Testis (tissue), 2 donors: ENCODE measurements at regions not wholly inside any gene's neighbourhood (a gene's known extent, or its start where the extent isn't known, plus 50 kb on each side); places are given as distances from the start of the nearest gene placed in this dataset.

Experiments used
- CTCF ChIP-seq, 3 experiments: fragments of 450-650 bp in 2 of 3; fragments of 200-600 bp in 1 of 3; sonication (generic) in 1 of 3; IDR thresholded peaks; one replicate each; pipeline ENCODE4 v1.5.1; 2016 to 2019; ENCODE audit warnings: antibody characterized with exemption in 3 of 3, mild to moderate bottlenecking in 2 of 3, moderate library complexity in 1 of 3
- POLR2A ChIP-seq: fragments of 450-650 bp; IDR thresholded peaks from one replicate; pipeline ENCODE4 v1.6.1; 2017; ENCODE audit warnings: antibody characterized with exemption, mild to moderate bottlenecking, moderate library complexity

- TF ChIP-seq CTCF (IDR thresholded peaks at IDR 0.05) (no peak), POLR2A (no peak)
These were observed 247.9 kb downstream of the ANKRD60 start for GRCh38 chr20:57980506-57980905.
